GM23338 (cell line): ENCODE measurements at regions not wholly inside any gene's neighbourhood (a gene's known extent, or its start where the extent isn't known, plus 50 kb on each side); places are given as distances from the start of the nearest gene placed in this dataset.

Experiments used
- ATAC-seq: fragments of 200-7000 bp; cut with Tn5 transposase; 3 replicates; pipeline ENCODE4 v1.9.1; 2020
- DNase-seq: peaks from one replicate; pipeline ENCODE4 v3.0.0-alpha.2; 2015; ENCODE audit warnings: low spot score
- H2AFZ ChIP-seq: fragments of 200-600 bp; sonication (generic); 2 replicates; pipeline ENCODE4 v1.8.0; 2016; ENCODE audit warnings: antibody characterized with exemption, mild to moderate bottlenecking, moderate library complexity
- H3F3A ChIP-seq: fragments of 200-600 bp; sonication (generic); replicated peaks from 2 replicates; pipeline ENCODE4 v1.8.0; 2017; ENCODE audit warnings: antibody characterized with exemption, mixed run types, low read depth
- H3K27ac ChIP-seq: fragments of 200-600 bp; sonication (generic); 2 replicates; pipeline ENCODE4 v1.6.1; 2016; ENCODE audit warnings: low read depth
- H3K27me3 ChIP-seq: fragments of 200-600 bp; sonication (generic); 2 replicates; pipeline ENCODE4 v1.8.0; 2016; ENCODE audit warnings: mild to moderate bottlenecking, mixed run types, moderate library complexity; ENCODE audit not compliant: insufficient read depth
- H3K36me3 ChIP-seq: fragments of 200-600 bp; sonication (generic); 2 replicates; pipeline ENCODE4 v1.8.0; 2016; ENCODE audit warnings: mild to moderate bottlenecking; ENCODE audit not compliant: insufficient read depth
- H3K4me1 ChIP-seq: fragments of 200-600 bp; sonication (generic); 2 replicates; pipeline ENCODE4 v1.8.0; 2016; ENCODE audit warnings: mild to moderate bottlenecking, moderate library complexity; ENCODE audit not compliant: insufficient read depth
- H3K4me2 ChIP-seq: fragments of 200-600 bp; sonication (generic); 2 replicates; pipeline ENCODE4 v1.7.1; 2017; ENCODE audit warnings: mixed run types
- H3K4me3 ChIP-seq: fragments of 200-600 bp; sonication (generic); 2 replicates; pipeline ENCODE4 v1.6.1; 2016; ENCODE audit warnings: mixed run types
- H3K79me2 ChIP-seq: fragments of 200-600 bp; sonication (generic); replicated peaks from 2 replicates; pipeline ENCODE4 v1.8.0; 2017; ENCODE audit warnings: mild to moderate bottlenecking; ENCODE audit not compliant: insufficient read depth
- H3K9me2 ChIP-seq: fragments of 200-600 bp; sonication (generic); 2 replicates; pipeline ENCODE4 v1.8.0; 2017; ENCODE audit not compliant: insufficient read depth
- H4K20me1 ChIP-seq: fragments of 200-600 bp; sonication (generic); replicated peaks from 2 replicates; pipeline ENCODE4 v1.8.0; 2017; ENCODE audit warnings: mild to moderate bottlenecking; ENCODE audit not compliant: insufficient read depth
- H3K27ac Mint-ChIP-seq: 2 replicates; pipeline ENCODE4 v1.8.0; 2020; ENCODE audit warnings: inconsistent platforms, mild to moderate bottlenecking, moderate library complexity, mixed read lengths
- H3K27me3 Mint-ChIP-seq: 3 replicates; pipeline ENCODE4 v1.8.0; 2022; ENCODE audit warnings: low read depth, mild to moderate bottlenecking, moderate library complexity, mixed read lengths, inconsistent platforms; ENCODE audit not compliant: insufficient read depth, poor library complexity
- H3K36me3 Mint-ChIP-seq: 3 replicates; pipeline ENCODE4 v1.8.0; 2021; ENCODE audit warnings: low read depth, mild to moderate bottlenecking, inconsistent platforms, moderate library complexity, mixed read lengths
- H3K4me1 Mint-ChIP-seq: 3 replicates; pipeline ENCODE4 v1.8.0; 2020; ENCODE audit warnings: mild to moderate bottlenecking, inconsistent platforms, mixed read lengths
- H3K4me3 Mint-ChIP-seq: 3 replicates; pipeline ENCODE4 v1.8.0; 2021; ENCODE audit warnings: moderate library complexity, mild to moderate bottlenecking, inconsistent platforms, mixed read lengths
- H3K9me3 Mint-ChIP-seq: 3 replicates; pipeline ENCODE4 v1.8.0; 2020; ENCODE audit warnings: moderate library complexity, mild to moderate bottlenecking, inconsistent platforms, mixed read lengths
- CREB1 ChIP-seq: fragments of 250-450 bp; sonication (Bioruptor Pico); IDR thresholded peaks from 2 replicates; pipeline ENCODE4 v1.5.0; 2020; ENCODE audit warnings: low read depth, mild to moderate bottlenecking, moderate library complexity
- CTCF ChIP-seq, 2 experiments: fragments of 200-600 bp in 1 of 2; sonication (generic) in 1 of 2; conservative IDR thresholded peaks; 2 replicates each; pipeline versions ENCODE4 v1.5.1 to v1.6.1; 2016 to 2017; ENCODE audit warnings: antibody characterized with exemption in 2 of 2, low read depth in 2 of 2, mild to moderate bottlenecking in 2 of 2, moderate library complexity in 1 of 2
- ETS1 ChIP-seq: IDR thresholded peaks from 2 replicates; pipeline ENCODE4 v1.6.1; 2016; ENCODE audit warnings: antibody characterized with exemption
- EZH2phosphoT487 ChIP-seq: fragments of 200-600 bp; sonication (generic); IDR thresholded peaks from one replicate; pipeline ENCODE4 v1.8.1; 2018; ENCODE audit warnings: antibody characterized with exemption; ENCODE audit not compliant: unreplicated experiment
- JUNB ChIP-seq: IDR thresholded peaks from one replicate; pipeline ENCODE4 v1.6.1; 2016; ENCODE audit warnings: antibody characterized with exemption; ENCODE audit not compliant: unreplicated experiment
- POLR2AphosphoS5 ChIP-seq: IDR thresholded peaks from 2 replicates; pipeline ENCODE4 v1.6.1; 2016; ENCODE audit warnings: antibody characterized with exemption, low read depth
- REST ChIP-seq: IDR thresholded peaks from one replicate; pipeline ENCODE4 v1.6.1; 2018; ENCODE audit warnings: antibody characterized with exemption; ENCODE audit not compliant: unreplicated experiment
- ZNF114 ChIP-seq: fragments of 250-450 bp; sonication (Bioruptor Pico); IDR thresholded peaks from 2 replicates; pipeline ENCODE4 v1.5.0; 2020; ENCODE audit warnings: mild to moderate bottlenecking, moderate library complexity
- ZNF462 ChIP-seq: fragments of 250-450 bp; sonication (Bioruptor Pico); IDR thresholded peaks from 2 replicates; pipeline ENCODE4 v1.5.0; 2020; ENCODE audit warnings: mild to moderate bottlenecking, moderate library complexity

- Mint-ChIP-seq H3K4me3 (no peak overlapping the region), H3K27ac (no peak overlapping the region), H3K27me3 (no peaks in the 10 kb centered on the region), H3K36me3 (no peaks in the 10 kb centered on the region), H3K4me1 (no peaks in the 10 kb centered on the region), H3K9me3 (no peaks in the 10 kb centered on the region)
- Histone ChIP-seq H3K4me1 (no peaks in the 10 kb centered on the region), H3K27ac (no peak overlapping the region), H3K36me3 (no peaks in the 10 kb centered on the region), H3F3A (no peaks in the 10 kb centered on the region), H3K79me2 (no peaks in the 10 kb centered on the region), H3K4me3 (no peak overlapping the region), H3K4me2 (no peak overlapping the region), H4K20me1 (no peaks in the 10 kb centered on the region), H3K27me3 (no peaks in the 10 kb centered on the region), H2AFZ (no peak overlapping the region), H3K9me2 (peaks cover 5% of the 10 kb centered on the region)
- TF ChIP-seq ZNF462 (CRISPR knock-in tag) = no peak
- no peak for TF ChIP-seq EZH2phosphoT487
- DNase-seq (no peak), ATAC-seq (no peak)
Measured at GRCh38 chr2:12063210-12063609, 316.8 kb downstream of the LPIN1 start.

GRCh38 chr2:12064153-12064552 is 317.7 kb downstream of the LPIN1 start:
- Mint-ChIP-seq H3K4me1 (no peaks in the 10 kb centered on the region; the same call in 2 of the 3 replicates), H3K9me3 (no peaks in the 10 kb centered on the region), H3K4me3 (no peak overlapping the region), H3K36me3 (no peaks in the 10 kb centered on the region), H3K27ac (no peak overlapping the region), H3K27me3 (no peaks in the 10 kb centered on the region)
- Histone ChIP-seq H3K79me2 (no peaks in the 10 kb centered on the region), H3F3A (no peaks in the 10 kb centered on the region), H3K9me2 (peaks cover 5% of the 10 kb centered on the region; the same call in 1 of the 2 replicates), H3K4me2 (no peak overlapping the region), H2AFZ (no peak overlapping the region), H3K4me3 (no peak overlapping the region), H4K20me1 (no peaks in the 10 kb centered on the region), H3K27ac (no peak overlapping the region), H3K36me3 (no peaks in the 10 kb centered on the region), H3K27me3 (no peaks in the 10 kb centered on the region), H3K4me1 (no peaks in the 10 kb centered on the region)
- ATAC-seq (peak; percentile 95), DNase-seq (peak; percentile 67)
- peak in 1 of 2 experiments; percentile 27; a peak in 1 of 4 replicates for TF ChIP-seq CTCF (conservative IDR thresholded peaks at IDR 0.05; ENCODE audit: low read depth in 2 of 2)
- TF ChIP-seq ETS1 = no peak
- TF ChIP-seq JUNB = no peak
- TF ChIP-seq ZNF114 (CRISPR knock-in tag) = no peak
- no peak for TF ChIP-seq CREB1 (CRISPR knock-in tag)
- TF ChIP-seq REST = no peak
- TF ChIP-seq EZH2phosphoT487 = no peak
- TF ChIP-seq POLR2AphosphoS5 = no peak
